ENCODE measurements at regions not wholly inside any gene's neighbourhood (a gene's known extent, or its start where the extent isn't known, plus 50 kb on each side); places are given as distances from the start of the nearest gene placed in this dataset.
A peak's percentile ranks its signal among the peaks of the same experiment; 100 is the strongest.

DNA sequence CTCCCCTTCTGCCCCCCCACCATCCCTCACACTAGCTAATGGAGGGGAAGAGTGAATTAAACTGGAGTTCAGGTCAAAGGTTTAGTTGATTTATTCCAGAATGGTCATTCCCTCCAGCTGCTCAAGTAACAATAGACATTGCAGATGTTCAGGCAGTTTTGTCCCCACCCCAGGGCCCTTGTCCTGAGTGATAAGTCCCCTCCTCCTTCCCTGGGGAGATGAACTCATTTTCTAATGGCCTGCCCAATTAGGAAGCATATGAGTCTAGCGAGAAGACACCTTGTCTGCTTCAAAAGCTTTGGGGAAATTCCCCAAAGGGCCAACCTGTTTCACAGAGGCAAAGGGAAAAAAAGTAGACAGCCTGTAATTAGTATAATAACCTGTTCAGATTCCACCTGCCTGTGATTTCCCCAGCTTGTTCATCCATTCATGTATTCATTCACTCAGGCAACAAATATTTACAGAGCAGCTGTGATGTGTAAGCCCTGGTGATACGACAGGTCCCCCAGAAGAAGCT lies 165.3 kb downstream of the SHQ1 start:
- DNase-seq (ENCODE audit: low read depth), result peak; percentile 72
- H3K4me3 ChIP-seq (ENCODE audit: low read depth, low read length), result no peak overlapping the region
- TF ChIP-seq CTCF (IDR thresholded peaks at IDR 0.05; ENCODE audit: insufficient read depth, low read depth, low read length, missing control alignments), result no peak

DNA sequence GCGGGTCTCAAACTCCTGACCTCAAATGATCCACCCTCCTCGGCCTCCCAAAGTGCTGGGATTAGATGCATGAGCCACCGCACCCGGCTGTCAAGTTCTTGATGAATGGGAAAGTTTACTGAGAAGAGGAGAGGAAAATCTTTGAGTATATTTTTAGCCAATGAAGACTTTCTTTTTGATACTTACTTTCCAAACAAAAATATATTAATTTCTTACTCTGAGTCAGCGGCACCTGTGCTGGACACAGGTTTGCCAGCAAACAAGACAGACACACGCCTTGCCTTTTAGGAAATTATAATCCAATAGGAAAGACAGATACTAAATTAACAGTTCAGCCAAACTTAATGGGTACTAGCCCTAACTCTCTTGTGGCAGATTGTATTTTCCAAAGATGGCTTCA lies 166.6 kb downstream of the SHQ1 start:
- H3K4me3 ChIP-seq (ENCODE audit: low read depth, low read length), result no peak overlapping the region
- no peak for DNase-seq (ENCODE audit: low read depth)
- no peak for TF ChIP-seq CTCF (IDR thresholded peaks at IDR 0.05; ENCODE audit: insufficient read depth, low read depth, low read length, missing control alignments)

DNA sequence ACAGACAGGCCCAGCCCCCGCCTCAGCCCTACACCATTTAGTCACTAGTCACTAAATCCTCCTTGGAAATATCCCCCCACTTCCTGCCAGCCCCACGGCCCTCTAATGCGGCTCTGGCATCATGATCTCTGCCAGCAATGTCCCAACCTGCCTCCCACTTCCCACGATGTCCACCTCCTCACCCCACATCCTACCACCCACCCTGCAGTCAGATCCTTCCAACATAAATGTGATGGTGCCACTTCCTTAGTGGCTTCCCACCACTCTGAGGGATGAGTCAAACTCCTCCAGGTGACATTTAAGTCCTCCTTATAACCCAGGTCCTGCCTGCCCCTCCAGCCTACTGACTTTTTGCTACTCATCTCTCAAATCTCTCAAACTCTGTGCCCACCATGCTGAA lies 167.5 kb downstream of the SHQ1 start:
- TF ChIP-seq CTCF (IDR thresholded peaks at IDR 0.05; ENCODE audit: insufficient read depth, low read depth, low read length, missing control alignments), result no peak
- DNase-seq (ENCODE audit: low read depth), result no peak
- no peak overlapping the region for H3K4me3 ChIP-seq (ENCODE audit: low read depth, low read length)

- H3K4me3 ChIP-seq (ENCODE audit: low read depth, low read length), result no peak overlapping the region
- peak; percentile 48 for DNase-seq (ENCODE audit: low read depth)
- no peak for TF ChIP-seq CTCF (IDR thresholded peaks at IDR 0.05; ENCODE audit: insufficient read depth, low read depth, low read length, missing control alignments)
Observed at GRCh38 chr3:72679540-72680198, 168.6 kb downstream of the SHQ1 start.

GRCh38 chr3:72678867-72679266 lies 169.4 kb downstream of the SHQ1 start:
- TF ChIP-seq CTCF (IDR thresholded peaks at IDR 0.05; ENCODE audit: insufficient read depth, low read depth, low read length, missing control alignments), result no peak
- no peak overlapping the region for H3K4me3 ChIP-seq (ENCODE audit: low read depth, low read length)
- peak; percentile 42 for DNase-seq (ENCODE audit: low read depth)

DNA sequence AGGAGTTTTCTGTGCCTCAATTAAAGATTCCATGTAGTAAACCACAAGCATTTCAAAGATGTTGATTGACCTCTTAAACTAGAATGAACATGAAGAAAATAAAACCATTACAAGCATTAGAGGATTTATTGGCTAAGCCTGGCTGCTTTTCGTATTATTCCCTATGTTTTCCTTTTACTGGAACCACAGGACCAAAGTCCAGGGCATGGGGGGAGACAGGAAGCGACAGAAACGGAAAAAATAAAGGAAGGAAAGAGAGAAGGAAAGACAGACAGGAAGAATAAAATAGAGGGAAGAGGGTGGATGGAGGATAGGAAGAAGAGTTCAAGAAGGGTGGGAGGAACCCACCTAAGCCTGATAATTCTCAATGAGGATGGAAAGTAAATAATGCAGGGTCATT lies 169.9 kb downstream of the SHQ1 start:
- TF ChIP-seq CTCF (IDR thresholded peaks at IDR 0.05; ENCODE audit: insufficient read depth, low read depth, low read length, missing control alignments), result no peak
- no peak for DNase-seq (ENCODE audit: low read depth)
- H3K4me3 ChIP-seq (ENCODE audit: low read depth, low read length), result no peak overlapping the region

- DNase-seq (ENCODE audit: low read depth), result no peak
- TF ChIP-seq CTCF (IDR thresholded peaks at IDR 0.05; ENCODE audit: insufficient read depth, low read depth, low read length, missing control alignments), result no peak
Observed at GRCh38 chr3:72675243-72675642, 173.0 kb downstream of the SHQ1 start.

More at GRCh38 chr3:72675243-72675642, 173.0 kb downstream of the SHQ1 start:
- H3K4me3 ChIP-seq (ENCODE audit: low read depth, low read length), result no peak overlapping the region

Data from GM12865 (cell line).